GM21717 (cell line): ENCODE measurements at regions not wholly inside any gene's neighbourhood (a gene's known extent, or its start where the extent isn't known, plus 50 kb on each side); places are given as distances from the start of the nearest gene placed in this dataset.
A peak's percentile ranks its signal among the peaks of the same experiment; 100 is the strongest.
"Not testable (repeated sequence)": the region's sequence is repeated elsewhere in the genome, so short reads cannot be mapped to it uniquely, and the experiment has no call there.

ENCODE experiments used
- ATAC-seq: cut with Tn5 transposase; IDR thresholded peaks from one replicate; pipeline ENCODE4 v1.9.1; 2021; ENCODE audit warnings: mild to moderate bottlenecking, moderate library complexity; ENCODE audit not compliant: unreplicated experiment

- not testable (repeated sequence) for ATAC-seq
Measured at GRCh38 chr15:21774760-21775159, 102.8 kb downstream of the POTEB start.

GRCh38 chr15:21766524-21766923, 111.0 kb downstream of the POTEB start:
- not testable (repeated sequence) for ATAC-seq

DNA sequence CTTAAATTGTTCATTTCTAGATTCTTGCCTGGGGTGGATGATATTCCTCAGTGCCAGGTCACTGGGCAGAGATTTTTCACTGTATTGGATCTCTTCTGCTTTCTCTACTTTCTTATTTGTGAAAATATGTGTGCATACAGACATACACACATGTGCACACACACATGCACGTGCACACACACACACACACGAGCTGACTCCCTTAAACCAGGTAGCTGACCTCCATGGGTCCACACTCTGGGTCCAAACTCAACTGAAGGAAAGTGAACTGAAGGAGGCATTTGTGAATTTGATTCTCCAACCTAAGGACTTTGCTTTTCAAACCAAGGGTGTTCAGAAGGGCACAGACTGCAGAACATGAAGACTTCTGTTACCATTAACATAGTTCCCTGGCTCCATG, 113.8 kb downstream of the POTEB start:
- ATAC-seq, result not testable (repeated sequence)

- peak; percentile 61 for ATAC-seq
Measured at GRCh38 chr15:21760250-21761023, 117.1 kb downstream of the POTEB start.

GRCh38 chr15:21759401-21760165, 118.0 kb downstream of the POTEB start:
- not testable (repeated sequence) for ATAC-seq

GRCh38 chr15:21753838-21754237, 123.7 kb downstream of the POTEB start:
- ATAC-seq, result not testable (repeated sequence)

DNA sequence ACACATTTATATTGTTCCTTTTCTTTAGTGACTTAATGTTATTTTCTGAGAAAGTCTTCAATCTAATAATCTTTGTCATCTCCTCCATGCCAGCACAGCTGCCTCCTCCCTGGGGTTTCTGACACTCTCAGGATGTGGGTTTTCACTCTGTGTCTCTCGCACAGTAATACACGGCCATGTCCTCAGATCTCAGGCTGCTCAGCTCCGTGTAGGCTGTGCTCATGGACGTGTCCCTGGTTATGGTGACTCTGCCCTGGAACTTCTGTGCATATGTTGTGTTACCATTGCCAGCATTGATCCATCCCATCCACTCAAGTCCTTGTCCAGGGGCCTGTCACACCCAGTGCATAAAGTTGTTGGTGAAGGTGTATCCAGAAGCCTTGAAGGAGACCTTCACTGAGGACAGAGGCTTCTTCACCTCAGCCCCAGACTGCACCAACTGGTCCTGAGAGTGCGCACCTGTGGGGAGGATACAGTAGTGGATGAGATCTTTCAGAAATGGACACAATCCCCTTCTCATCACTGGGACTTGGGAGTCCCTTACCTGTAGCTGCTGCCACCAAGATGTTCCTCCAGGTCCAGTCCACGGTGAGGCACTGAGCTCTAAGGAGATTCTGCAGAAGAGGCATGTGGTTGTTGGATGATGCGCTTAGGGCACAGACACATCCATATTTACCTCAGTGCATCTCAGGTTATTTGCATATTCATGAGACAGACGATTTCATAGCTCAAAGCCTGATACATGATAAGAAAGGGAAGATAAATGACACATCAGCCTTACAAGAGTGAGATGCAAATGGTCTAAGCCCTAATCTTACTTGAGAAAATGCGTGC, 125.2 kb downstream of the POTEB start:
- not testable (repeated sequence) for ATAC-seq

- ATAC-seq, result not testable (repeated sequence)
Measured at GRCh38 chr15:21749173-21749572, 128.4 kb downstream of the POTEB start.

DNA sequence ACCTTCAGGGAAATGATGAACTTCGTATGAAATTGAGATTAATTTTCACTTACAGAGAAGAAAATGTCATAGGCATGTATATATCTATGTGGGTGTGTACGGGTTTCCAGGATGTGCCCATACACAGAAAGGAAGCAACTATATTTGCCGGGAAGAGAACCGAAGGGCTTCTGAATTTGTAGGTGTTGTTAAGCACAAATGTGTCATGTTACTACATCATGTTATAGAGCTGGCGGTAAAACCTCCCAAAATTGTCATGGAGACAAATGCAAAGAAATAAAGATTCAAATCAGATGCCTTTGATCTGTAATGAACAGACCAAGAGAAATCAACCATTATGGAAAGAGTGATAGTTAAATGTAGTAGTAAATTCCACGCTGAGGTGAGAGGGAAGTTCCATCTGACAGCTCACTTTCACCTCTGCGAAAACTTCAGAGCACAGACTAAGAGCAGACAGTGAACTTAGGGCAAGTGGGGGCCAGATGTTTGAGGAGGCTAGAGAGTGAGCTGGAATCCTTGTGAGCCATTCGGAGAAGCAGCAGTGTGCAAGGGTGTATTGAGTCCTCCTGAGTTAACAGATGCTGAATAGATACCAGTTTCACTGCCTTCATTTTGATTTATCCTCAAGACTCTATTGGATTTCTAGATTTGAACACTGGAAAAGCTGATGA, 133.2 kb downstream of the POTEB start:
- ATAC-seq, result not testable (repeated sequence)

DNA sequence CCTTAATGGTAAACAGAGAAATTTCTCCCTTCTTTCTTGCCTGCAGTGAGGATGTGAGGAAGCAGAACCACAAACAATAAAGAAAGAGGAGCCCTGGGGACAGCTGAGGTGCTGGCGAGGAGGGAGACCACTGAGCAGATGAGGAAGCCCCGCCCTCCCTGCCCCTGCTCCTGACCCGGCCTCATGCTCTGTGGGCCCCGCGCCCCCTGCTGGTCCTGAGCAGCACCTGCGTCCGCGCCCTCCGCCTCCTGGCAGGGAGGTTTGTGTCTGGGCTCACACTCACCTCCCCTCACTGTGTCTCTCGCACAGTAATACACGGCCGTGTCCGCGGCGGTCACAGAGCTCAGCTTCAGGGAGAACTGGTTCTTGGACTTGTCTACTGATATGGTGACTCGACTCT, 135.5 kb downstream of the POTEB start:
- peak; percentile 70 for ATAC-seq

- ATAC-seq, result not testable (repeated sequence)
Measured at GRCh38 chr15:21738003-21738402, 139.5 kb downstream of the POTEB start.

- ATAC-seq, result not testable (repeated sequence)
Measured at GRCh38 chr15:21736443-21736842, 141.1 kb downstream of the POTEB start.

DNA sequence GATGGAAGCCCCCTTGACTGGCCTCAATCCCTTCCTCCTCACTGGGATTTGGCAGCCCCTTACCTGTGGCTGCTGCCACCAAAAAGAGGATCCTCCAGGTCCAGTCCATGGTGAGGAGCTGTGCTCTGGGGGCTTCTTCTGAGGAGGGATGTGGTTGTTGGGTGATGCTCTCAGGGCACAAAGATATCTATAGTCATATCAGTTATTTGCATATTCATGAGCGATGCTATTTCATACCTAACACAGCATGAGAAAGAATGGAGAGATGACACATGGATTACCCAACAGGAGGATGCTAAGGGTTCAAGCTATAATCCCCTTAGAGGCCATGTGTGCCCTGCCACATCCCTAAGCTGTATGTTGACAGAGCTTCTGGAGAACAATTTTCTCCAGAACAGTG, 141.7 kb downstream of the POTEB start:
- ATAC-seq, result not testable (repeated sequence)

- not testable (repeated sequence) for ATAC-seq
Measured at GRCh38 chr15:21735368-21735767, 142.2 kb downstream of the POTEB start.

DNA sequence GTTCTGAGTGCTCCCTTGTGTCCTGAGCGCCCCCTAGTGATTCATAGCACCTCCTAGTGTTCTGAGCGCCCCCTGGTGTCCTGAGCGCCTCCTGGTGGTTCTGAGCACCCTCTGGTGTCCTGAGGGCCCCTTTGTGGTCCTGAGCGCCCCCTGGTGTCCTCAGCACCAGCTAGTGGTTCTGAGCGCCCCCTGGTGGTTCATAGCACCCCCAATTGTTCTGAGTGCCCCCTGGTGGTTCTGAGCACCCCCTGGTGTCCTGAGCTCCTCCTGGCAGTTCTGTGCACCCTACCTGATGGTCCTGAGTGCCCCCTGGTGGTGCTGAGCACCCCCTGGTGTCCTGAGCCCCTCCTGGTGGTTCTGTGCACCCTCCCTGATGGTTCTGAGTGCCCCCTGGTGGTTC, 146.0 kb downstream of the POTEB start:
- peak; percentile 65 for ATAC-seq

DNA sequence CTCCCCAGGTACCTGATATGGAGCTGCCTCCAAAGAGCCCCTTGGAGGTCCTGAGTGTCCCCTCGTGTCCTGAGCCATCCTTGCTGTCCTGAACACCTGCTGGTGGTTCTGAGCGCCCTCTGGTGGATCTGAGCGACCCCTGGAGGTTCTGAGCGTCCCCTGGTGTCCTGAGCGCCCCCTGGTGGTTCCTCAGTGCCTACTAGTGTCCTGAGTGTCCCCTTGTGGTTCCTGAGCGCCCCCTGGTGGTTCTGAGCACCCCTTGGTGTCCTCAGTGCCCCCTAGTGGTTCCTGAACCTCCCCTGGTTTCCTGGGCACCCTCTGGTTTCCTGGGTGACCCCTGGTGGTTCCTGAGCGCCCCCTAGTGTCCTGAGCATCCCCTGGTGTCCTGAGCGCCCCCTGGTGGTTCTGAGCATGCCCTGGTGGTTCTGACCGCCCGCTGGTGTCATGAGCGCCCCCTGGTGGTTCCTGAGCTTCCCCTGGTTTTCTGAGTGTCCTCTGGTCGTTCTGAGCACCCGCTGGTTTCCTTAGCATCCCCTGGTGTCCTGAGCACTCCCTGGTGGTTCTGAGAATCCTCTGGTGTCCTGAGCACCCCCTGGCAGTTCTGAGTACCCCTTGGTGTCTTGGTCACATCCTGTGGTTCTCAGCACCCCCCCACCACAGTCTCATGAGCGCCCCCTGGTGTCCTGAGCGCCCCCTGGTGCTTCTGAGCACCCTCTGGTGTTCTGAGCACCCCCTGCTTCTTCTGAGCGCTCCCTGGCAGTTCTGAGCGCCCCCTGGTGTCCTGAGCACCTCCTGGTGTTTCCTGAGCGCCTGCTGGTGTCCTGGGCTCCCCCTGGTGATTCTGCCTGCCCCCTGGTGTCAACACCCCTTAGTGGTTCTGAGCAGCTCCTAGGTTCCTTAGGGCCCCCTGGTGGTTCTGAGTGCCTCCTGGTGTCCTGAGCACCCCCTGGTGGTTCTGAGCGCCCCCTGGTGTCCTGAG, 146.8 kb downstream of the POTEB start:
- peak; percentile 74 for ATAC-seq

DNA sequence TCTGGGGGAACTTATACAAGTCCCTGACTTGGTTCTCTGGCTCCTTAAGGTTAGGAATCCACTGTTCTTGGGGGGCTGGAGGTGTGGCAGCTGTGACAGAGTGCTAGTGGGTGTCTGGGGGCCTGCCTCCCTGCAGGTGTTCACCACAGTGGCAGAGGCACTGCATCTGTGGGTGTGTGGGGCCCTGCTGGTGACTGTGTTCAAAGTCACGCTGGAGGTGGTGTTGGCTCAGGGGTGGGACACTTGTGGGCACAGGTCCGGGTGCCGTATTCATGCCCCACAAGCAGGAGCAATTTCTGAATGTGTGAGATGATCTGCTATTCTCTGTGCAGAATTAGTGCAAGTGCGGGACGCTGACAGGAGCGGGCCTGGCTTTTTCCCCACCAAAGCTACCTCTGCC, 152.5 kb downstream of the POTEB start:
- not testable (repeated sequence) for ATAC-seq

DNA sequence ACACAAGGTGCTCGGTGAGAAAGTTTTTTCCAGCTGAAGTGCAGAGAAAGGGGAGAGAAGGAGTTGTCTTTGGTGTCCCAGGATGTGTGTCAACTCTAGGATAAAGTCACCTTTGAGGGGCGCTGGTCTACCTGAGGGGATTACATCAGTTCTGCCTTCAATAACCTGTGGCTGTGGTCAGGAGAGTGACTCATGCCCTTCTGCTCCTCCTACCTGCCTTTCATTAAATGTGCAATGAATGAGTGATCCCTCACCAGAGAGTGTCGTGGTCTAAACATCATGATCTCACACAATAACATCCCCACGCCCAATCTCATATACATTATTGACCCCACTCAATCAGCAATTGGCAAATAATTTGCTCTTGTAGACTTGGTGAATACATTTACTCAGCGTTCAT, 156.4 kb downstream of the POTEB start:
- not testable (repeated sequence) for ATAC-seq

- peak; percentile 75 for ATAC-seq
Measured at GRCh38 chr15:21718779-21719178, 158.8 kb downstream of the POTEB start.
